ENCODE measurements at regions not wholly inside any gene's neighbourhood (a gene's known extent, or its start where the extent isn't known, plus 50 kb on each side); places are given as distances from the start of the nearest gene placed in this dataset.
"Not testable (repeated sequence)": the region's sequence is repeated elsewhere in the genome, so short reads cannot be mapped to it uniquely, and the experiment has no call there.

GRCh38 chr5:124210111-124210910 is 536.1 kb downstream of the ZNF608 start:
- DNase-seq = no peak

- no peak for DNase-seq
Observed at GRCh38 chr5:124207118-124207517, 539.3 kb downstream of the ZNF608 start.

- DNase-seq = no peak
Observed at GRCh38 chr5:124206540-124206939, 539.9 kb downstream of the ZNF608 start.

GRCh38 chr5:124203303-124203702 is 543.1 kb downstream of the ZNF608 start:
- no peak for DNase-seq

- no peak for DNase-seq
Observed at GRCh38 chr5:124200381-124200780, 546.1 kb downstream of the ZNF608 start.

GRCh38 chr5:124199893-124200292 is 546.5 kb downstream of the ZNF608 start:
- no peak for DNase-seq

- no peak for DNase-seq
Observed at GRCh38 chr5:124195411-124195810, 551.0 kb downstream of the ZNF608 start.

- DNase-seq = no peak
Observed at GRCh38 chr5:124194282-124194681, 552.2 kb downstream of the ZNF608 start.

GRCh38 chr5:124193371-124193789 is 553.1 kb downstream of the ZNF608 start:
- no peak for DNase-seq

- no peak for DNase-seq
Observed at GRCh38 chr5:124192716-124193115, 553.7 kb downstream of the ZNF608 start.

- DNase-seq = no peak
Observed at GRCh38 chr5:124185716-124186115, 560.7 kb downstream of the ZNF608 start.

- no peak for DNase-seq
Observed at GRCh38 chr5:124182133-124182532, 564.3 kb downstream of the ZNF608 start.

- DNase-seq = no peak
Observed at GRCh38 chr5:124180875-124181461, 565.5 kb downstream of the ZNF608 start.

GRCh38 chr5:124180299-124180874 is 566.1 kb downstream of the ZNF608 start:
- no peak for DNase-seq

- no peak for DNase-seq
Observed at GRCh38 chr5:124179819-124180218, 566.6 kb downstream of the ZNF608 start.

GRCh38 chr5:124178050-124178449 is 568.4 kb downstream of the ZNF608 start:
- DNase-seq = no peak

GRCh38 chr5:124176692-124177091 is 569.7 kb downstream of the ZNF608 start:
- no peak for DNase-seq

GRCh38 chr5:124173386-124173785 is 573.1 kb downstream of the ZNF608 start:
- no peak for DNase-seq

GRCh38 chr5:124172389-124173003 is 573.9 kb downstream of the ZNF608 start:
- no peak for DNase-seq

- not testable (repeated sequence) for DNase-seq
Observed at GRCh38 chr5:124168093-124168492, 578.3 kb downstream of the ZNF608 start.

- DNase-seq = no peak
Observed at GRCh38 chr5:124162767-124163532, 583.5 kb downstream of the ZNF608 start.

GRCh38 chr5:124161266-124161665 is 585.2 kb downstream of the ZNF608 start:
- DNase-seq = no peak

GRCh38 chr5:124160265-124160664 is 586.2 kb downstream of the ZNF608 start:
- DNase-seq = no peak
